Astrocyte of the spinal cord (primary cell): ENCODE measurements at regions not wholly inside any gene's neighbourhood (a gene's known extent, or its start where the extent isn't known, plus 50 kb on each side); places are given as distances from the start of the nearest gene placed in this dataset.
"Not testable (repeated sequence)": the region's sequence is repeated elsewhere in the genome, so short reads cannot be mapped to it uniquely, and the experiment has no call there.

Experiments
- DNase-seq: peaks from one replicate; pipeline ENCODE4 v3.0.0; 2011; ENCODE audit warnings: low read depth, low spot score
- H3K4me3 ChIP-seq: 2 replicates; pipeline ENCODE4 v1.5.1; 2011; ENCODE audit warnings: low read depth, mild to moderate bottlenecking, low read length, moderate library complexity
- in situ Hi-C: cut with HindIII; loops from 2 replicates; pipeline ENCODE4 v1.10.0; 2017; ENCODE audit warnings: low sequenced_read_pairs
- TF ChIP-seq, protein P1 (sequence below): IDR thresholded peaks from 2 replicates; pipeline ENCODE4 v1.5.1; 2012; ENCODE audit warnings: low read depth, mild to moderate bottlenecking, low read length, inconsistent platforms

DNA sequence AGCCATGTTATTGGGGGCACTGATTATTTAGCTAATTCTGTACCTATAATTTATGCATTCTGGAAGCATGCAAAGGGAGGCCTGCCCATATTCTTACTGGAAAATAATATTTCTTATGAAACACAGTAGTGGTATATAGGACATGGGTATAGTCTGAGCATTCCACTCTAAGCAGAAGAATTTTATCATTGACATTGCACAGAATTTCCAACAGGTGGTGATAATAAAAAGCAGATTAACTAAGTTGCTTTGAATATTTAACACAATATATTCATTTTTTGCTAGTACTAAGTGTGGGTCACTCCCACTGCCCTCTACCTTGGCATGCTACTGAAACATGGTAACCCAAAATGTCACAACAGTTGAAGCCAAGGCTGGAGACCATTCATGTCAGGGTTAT, 728.8 kb upstream of the FAT3 start:
- TF ChIP-seq, protein P1, sequence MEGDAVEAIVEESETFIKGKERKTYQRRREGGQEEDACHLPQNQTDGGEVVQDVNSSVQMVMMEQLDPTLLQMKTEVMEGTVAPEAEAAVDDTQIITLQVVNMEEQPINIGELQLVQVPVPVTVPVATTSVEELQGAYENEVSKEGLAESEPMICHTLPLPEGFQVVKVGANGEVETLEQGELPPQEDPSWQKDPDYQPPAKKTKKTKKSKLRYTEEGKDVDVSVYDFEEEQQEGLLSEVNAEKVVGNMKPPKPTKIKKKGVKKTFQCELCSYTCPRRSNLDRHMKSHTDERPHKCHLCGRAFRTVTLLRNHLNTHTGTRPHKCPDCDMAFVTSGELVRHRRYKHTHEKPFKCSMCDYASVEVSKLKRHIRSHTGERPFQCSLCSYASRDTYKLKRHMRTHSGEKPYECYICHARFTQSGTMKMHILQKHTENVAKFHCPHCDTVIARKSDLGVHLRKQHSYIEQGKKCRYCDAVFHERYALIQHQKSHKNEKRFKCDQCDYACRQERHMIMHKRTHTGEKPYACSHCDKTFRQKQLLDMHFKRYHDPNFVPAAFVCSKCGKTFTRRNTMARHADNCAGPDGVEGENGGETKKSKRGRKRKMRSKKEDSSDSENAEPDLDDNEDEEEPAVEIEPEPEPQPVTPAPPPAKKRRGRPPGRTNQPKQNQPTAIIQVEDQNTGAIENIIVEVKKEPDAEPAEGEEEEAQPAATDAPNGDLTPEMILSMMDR, result no peak
- DNase-seq, result no peak
- in situ Hi-C loops, result no loop called here
- H3K4me3 ChIP-seq, result no peak overlapping the region

DNA sequence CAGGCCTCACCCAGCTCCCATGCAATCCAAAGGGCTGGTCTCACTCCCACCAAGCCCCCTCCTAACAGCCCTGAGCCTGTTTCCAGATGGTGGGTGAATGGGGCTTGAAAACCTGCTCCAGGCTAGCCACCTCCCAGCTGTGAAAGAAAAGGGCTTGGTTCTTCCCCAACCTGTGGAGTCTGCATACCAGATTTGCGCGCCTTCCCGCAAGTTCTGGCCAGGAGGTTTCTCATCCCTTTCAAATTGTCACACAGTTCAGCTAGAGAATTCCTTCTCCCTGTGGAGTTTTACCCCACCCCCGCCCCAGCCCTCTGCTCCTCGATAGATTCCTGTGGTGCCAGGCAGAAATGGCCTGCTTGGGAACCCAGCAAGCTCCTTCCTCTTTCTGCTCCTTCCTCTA, 734.6 kb upstream of the FAT3 start:
- in situ Hi-C loops, result no loop called here
- no peak for DNase-seq
- H3K4me3 ChIP-seq, result no peak overlapping the region
- TF ChIP-seq, protein P1, result no peak

DNA sequence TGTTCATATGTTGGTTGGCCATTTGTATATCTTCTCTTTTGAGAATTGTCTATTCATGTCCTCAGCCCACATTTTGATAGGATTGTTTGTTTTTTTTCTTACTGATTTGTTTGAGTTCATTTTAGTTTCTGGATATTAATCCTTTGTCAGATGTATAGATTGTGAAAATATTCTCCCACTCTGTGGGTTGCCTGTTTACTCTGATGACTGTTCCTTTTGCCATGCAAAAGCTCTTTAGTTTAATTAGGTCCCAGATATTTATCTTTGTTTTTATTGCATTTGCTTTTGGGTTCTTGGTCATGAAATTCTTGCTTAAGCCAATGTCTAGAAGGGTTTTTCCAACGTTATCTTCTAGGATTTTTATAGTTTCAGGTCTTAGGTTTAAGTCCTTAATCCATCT, 740.7 kb upstream of the FAT3 start:
- in situ Hi-C loops, DNase-seq, H3K4me3 ChIP-seq: not testable (repeated sequence)

DNA sequence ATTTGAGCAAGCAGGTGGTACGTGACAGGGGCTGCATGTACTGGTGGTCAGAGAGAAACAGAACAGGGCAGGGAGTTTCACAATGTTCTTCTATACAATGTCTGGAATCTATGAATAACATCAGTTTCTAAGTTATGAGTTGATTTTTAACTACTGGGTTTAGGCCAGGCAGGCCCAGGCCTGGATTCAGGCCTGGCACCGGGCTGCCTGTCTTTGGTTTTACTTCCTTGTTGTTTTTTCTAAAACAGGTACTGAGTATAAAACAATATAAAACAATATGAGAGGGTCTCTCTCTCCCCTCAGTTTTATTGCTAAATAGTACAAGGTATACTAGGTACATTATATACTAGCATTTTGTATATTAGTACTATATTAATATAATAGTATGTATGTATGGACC, 742.7 kb upstream of the FAT3 start:
- in situ Hi-C loops, H3K4me3 ChIP-seq, DNase-seq: not testable (repeated sequence)

DNA sequence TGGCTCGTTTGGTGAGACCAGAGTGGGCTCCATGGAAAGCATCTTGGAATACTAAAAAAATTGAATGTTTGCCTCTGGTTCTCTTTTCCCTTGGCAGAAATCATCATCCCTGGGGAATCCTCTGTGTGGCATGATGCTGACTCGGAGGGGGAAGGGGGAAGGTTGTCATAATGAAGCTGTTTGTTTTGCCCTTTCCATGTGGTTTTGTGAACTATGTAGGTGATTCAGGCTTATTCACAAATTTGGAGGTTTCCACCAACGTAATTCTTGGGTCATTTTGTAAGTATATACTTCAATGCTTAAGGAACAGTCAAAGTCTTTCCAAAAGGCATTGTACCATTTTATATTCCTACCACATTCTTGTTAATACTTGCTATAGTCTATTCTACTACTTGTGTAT, 754.0 kb upstream of the FAT3 start:
- TF ChIP-seq, protein P1, result no peak
- in situ Hi-C loops, result no loop called here
- DNase-seq, result peak; percentile 2
- H3K4me3 ChIP-seq, result no peak overlapping the region

DNA sequence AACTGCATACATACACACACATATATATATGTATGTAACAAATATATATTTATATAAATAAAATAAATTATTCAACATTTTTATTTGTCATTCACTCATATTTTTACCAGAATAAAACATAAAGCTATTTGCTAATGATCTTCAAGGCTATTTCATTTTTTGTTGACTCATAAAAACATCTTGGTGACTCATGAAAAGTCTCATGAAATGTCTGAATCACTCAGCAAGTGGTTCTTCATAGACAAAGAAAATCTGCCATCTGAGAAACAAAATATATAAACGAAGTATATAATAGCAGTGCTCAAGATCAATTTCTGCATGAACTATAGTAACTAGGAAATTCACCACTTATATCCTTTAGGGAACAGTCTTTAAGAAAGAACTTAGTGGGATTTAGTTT, 764.8 kb upstream of the FAT3 start:
- no peak for DNase-seq
- no peak overlapping the region for H3K4me3 ChIP-seq
- TF ChIP-seq, protein P1, result no peak
- in situ Hi-C loops, result no loop called here

DNA sequence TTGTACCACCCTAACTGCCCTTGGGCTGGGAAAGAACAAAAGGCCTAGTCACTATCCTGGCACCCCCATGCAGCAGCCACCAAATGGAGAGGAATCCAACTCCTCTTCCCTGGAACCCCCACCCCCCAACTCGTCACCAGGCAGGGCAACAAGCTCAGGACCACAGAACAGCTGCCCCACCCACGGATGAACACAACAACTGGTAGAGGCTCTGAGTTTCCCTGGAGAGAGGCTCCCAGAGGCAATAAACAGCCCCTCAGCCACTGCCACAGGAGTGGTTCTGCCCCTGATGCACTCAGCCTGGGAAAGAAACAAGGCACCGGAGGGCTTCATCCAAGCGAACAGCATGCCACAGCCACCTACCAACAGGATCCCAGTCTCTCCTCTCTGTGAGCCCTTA, 778.4 kb upstream of the FAT3 start:
- no peak overlapping the region for H3K4me3 ChIP-seq
- in situ Hi-C loops, result no loop called here
- DNase-seq, result no peak
- TF ChIP-seq, protein P1, result no peak

DNA sequence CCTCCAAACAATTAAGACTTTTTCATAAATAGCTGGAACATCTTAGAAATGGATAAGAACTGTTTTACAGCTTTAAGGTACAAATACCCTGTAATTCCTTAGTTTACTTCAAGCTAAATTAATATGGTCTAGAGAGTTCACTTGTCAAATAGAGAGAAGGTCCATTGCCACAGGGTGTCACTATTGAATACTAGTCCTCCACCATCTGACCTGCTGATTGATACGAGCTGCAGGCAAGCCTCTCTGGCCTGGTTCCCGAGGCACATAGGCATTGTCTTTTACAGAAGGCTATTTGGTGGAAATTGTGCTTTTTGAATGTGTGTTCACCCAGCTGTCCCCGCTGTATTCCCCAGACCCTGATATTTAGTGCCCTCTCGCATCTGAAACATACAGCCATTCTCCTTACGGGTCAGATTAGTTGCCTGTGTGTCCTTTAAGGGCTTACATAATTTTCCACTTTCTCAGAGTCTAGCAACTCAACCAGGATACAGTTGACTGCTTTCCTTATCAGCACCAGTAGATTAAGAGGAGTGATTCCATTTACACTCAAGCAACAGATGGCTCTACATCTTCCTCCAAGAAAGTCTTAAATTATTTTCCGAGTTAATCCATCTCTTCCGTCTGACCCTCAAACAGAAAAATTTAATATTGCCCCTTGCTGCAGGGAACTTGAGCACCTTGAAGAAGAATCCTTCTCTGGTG, 788.8 kb upstream of the FAT3 start:
- H3K4me3 ChIP-seq, result no peak overlapping the region
- TF ChIP-seq, protein P1, result no peak
- in situ Hi-C loops, result no loop called here
- no peak for DNase-seq
